Astrocyte of the spinal cord (primary cell): ENCODE measurements at regions not wholly inside any gene's neighbourhood (a gene's known extent, or its start where the extent isn't known, plus 50 kb on each side); places are given as distances from the start of the nearest gene placed in this dataset.

Source experiments
- DNase-seq: peaks from one replicate; pipeline ENCODE4 v3.0.0; 2011; ENCODE audit warnings: low read depth, low spot score
- H3K4me3 ChIP-seq: 2 replicates; pipeline ENCODE4 v1.5.1; 2011; ENCODE audit warnings: low read depth, mild to moderate bottlenecking, low read length, moderate library complexity
- in situ Hi-C: cut with HindIII; loops from 2 replicates; pipeline ENCODE4 v1.10.0; 2017; ENCODE audit warnings: low sequenced_read_pairs
- TF ChIP-seq, protein P1 (sequence below): IDR thresholded peaks from 2 replicates; pipeline ENCODE4 v1.5.1; 2012; ENCODE audit warnings: low read depth, mild to moderate bottlenecking, low read length, inconsistent platforms

DNA sequence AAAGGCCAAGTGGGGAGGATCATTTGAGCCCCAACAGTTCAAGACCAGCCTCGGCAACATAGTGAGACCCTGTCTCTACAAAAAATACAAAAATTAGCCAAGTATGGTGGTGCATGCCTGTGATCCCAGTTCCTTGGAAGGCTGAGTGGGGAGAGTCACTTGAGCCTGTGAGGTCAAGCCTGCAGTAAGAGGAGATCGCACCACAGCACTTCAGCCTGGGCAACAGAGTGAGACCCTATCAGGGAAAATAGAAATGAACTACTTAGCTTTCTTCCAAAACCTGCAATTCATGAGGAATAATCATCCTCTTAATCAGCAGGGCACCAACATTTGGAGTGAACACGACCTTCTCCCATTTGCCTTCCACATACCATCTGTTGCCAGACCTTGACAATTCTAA is 96.1 kb downstream of the OR2K2 start:
- TF ChIP-seq, protein P1, sequence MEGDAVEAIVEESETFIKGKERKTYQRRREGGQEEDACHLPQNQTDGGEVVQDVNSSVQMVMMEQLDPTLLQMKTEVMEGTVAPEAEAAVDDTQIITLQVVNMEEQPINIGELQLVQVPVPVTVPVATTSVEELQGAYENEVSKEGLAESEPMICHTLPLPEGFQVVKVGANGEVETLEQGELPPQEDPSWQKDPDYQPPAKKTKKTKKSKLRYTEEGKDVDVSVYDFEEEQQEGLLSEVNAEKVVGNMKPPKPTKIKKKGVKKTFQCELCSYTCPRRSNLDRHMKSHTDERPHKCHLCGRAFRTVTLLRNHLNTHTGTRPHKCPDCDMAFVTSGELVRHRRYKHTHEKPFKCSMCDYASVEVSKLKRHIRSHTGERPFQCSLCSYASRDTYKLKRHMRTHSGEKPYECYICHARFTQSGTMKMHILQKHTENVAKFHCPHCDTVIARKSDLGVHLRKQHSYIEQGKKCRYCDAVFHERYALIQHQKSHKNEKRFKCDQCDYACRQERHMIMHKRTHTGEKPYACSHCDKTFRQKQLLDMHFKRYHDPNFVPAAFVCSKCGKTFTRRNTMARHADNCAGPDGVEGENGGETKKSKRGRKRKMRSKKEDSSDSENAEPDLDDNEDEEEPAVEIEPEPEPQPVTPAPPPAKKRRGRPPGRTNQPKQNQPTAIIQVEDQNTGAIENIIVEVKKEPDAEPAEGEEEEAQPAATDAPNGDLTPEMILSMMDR, result no peak
- H3K4me3 ChIP-seq, result no peak overlapping the region
- DNase-seq, result no peak
- in situ Hi-C loops, result no loop called here

DNA sequence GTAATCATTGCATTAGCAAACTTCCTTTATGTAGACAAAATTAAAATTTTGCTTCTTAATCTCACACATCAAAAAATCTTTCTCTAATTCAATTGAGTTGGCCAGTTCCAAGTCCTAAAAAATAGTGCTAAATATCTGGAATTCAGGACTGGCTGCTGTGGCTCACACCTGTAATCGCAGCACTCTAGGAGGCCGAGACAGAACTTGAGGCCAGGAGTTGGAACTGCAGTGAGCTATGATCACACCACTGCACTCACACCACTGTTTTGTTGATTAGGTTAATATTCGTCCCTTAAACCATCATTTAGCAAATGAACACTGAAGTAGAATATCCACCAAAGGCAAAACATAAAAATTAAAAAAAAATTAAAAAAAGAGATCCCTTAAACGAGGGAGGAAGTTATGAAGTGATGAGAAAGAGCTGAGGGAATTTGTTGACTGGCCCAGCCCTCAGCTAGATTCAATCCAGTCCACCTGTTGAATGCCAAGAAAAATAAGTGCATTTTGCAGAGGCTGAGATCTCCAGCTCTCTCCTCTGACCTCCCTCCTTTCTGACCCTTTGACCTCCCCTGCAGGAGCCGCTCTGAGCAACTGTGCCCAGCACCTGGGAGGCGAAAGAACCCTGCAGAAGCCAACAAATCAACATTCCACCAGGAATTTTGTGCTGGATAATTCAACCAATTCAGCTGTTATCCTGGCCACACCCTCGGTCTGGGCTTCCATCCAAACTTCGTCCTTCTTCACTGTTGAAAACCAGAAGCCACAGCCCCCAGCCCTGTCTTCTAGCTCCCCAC is 96.8 kb downstream of the OR2K2 start:
- in situ Hi-C loops, result no loop called here
- DNase-seq, result peak; percentile 3
- TF ChIP-seq, protein P1, result no peak
- H3K4me3 ChIP-seq, result no peak overlapping the region

DNA sequence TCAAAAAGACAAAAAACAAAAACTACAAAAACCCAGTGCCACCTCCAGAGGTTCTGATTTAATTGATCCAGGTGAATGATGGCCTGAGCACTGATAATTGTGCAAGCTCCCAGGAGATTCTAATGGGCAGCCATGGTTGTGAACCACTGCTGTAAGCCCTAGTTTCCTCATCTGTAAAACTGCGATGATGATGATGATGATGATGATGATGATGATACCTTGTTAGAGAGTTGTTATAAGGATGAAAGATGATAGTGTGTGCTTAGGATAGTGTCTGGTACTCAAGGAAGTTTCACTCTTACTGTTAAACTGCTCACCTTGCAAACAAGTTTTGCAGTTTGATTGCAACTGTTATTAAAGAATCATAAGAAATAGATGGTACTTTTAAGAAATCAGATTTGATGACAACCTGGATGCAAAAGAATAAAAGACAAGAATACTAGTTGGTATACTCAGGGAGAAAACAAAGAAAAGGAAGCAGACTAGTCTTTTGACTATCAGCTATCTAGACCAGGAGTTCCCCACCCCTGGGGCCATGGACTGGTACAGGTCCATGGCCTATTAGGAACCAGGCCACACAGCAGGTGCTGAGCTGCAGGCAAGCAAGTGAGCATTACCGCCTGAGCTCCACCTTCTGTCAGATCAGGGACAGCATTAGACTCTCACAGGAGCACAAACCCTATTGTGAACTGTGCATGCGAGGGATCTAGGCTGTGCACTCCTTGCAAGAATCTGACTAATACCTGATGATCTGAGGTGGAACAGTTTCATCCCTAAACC is 98.0 kb downstream of the OR2K2 start:
- H3K4me3 ChIP-seq, result no peak overlapping the region
- DNase-seq, result no peak
- in situ Hi-C loops, result no loop called here
- TF ChIP-seq, protein P1, result no peak

DNA sequence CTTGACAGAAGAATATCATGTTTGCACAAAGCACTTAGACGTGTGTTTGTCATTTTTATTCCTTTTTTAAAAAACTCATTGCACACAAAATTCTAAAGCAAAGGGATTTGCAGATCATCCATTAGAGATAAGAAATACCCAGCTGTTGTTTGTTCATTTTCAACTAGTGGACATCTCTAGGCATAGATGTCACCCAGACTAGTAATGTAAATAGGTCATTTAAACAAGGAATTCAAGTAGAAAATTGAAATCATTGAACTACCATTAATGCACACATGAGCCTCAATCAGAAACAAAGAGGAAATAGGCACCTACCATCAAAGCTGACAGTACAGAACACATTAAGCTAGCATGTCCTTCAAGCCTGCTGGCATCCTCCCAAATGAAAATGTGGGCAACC is 107.3 kb downstream of the OR2K2 start:
- H3K4me3 ChIP-seq, result no peak overlapping the region
- TF ChIP-seq, protein P1, result no peak
- no peak for DNase-seq
- in situ Hi-C loops, result no loop called here

DNA sequence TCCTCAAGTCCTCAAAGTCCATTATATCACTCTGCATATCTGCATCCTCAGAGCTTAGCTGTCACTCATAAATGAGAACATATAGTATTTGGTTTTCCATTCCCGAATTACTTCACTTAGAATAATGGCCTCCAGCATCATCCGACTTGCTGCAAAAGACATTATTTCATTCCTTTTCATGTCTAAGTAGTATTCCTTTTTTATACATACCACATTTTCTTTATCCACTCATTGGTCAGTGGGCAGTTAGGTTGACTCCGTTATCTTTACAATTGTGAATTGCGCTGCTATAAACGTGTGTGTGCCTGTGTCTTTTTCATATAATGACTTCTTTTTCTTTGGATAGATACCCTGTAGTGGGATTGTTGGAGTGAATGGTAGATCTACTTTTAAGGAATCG is 117.2 kb downstream of the OR2K2 start:
- no peak for DNase-seq
- in situ Hi-C loops, result no loop called here
- TF ChIP-seq, protein P1, result no peak
- H3K4me3 ChIP-seq, result no peak overlapping the region

DNA sequence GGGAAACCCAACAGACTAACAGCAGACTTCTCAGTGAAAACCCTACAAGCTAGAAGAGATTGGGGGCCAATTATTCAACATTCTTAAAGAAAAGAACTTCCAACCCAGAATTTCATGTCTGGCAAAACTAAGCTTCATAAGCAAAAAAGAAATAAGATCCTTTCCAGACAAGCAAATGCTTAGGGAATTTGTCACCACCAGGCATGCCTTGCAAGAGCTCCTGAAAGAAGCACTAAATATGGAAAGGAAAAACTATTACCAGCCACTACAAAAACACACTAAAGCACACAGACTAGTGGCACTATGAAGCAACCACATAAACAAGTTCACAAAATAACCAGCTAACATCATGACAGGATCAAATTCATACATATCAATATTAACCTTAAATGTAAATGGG is 131.1 kb downstream of the OR2K2 start:
- no peak overlapping the region for H3K4me3 ChIP-seq

More for the DNA sequence above, 131.1 kb downstream of the OR2K2 start:
- in situ Hi-C loops, result no loop called here
- TF ChIP-seq, protein P1, result no peak
- peak; percentile 26 for DNase-seq
